SK-N-SH (cell line): ENCODE measurements at regions not wholly inside any gene's neighbourhood (a gene's known extent, or its start where the extent isn't known, plus 50 kb on each side); places are given as distances from the start of the nearest gene placed in this dataset.

Source experiments
- CTCF ChIA-PET: fragments of 300-600, 350-600 bp; formaldehyde crosslinking; extraction: SDS; loops from one replicate; lab custom pipeline; 2021; lab: Yijun Ruan, JAX
- POLR2A ChIA-PET: fragments of 350-600 bp; sonication (Branson Sonifier 250); formaldehyde crosslinking; extraction: SDS; loops from one replicate; lab custom pipeline; 2020; ENCODE audit warnings: antibody characterized with exemption, inconsistent platforms; lab: Yijun Ruan, JAX
- DNase-seq: peaks from one replicate; pipeline ENCODE4 v3.0.0; 2012
- H2AFZ ChIP-seq: fragments of 200-600 bp; sonication (generic); 2 replicates; pipeline ENCODE4 v1.8.1; 2016; ENCODE audit warnings: antibody characterized with exemption, mild to moderate bottlenecking, low read depth
- H3F3A ChIP-seq: fragments of 200-600 bp; sonication (generic); replicated peaks from 2 replicates; pipeline ENCODE3; 2016; ENCODE audit warnings: antibody characterized with exemption, mild to moderate bottlenecking; ENCODE audit not compliant: insufficient read depth
- H3K27ac ChIP-seq, 2 experiments: fragments of 200-500 bp in 1 of 2; fragments of 200-600 bp in 1 of 2; sonication (Bioruptor generic) in 1 of 2; sonication (generic), shearing (Covaris generic) in 1 of 2; 2 replicates each; pipeline versions ENCODE4 v1.5.1 to v1.6.1; 2014 to 2016; ENCODE audit warnings: low read depth in 2 of 2, inconsistent platforms in 1 of 2, low read length in 1 of 2, mild to moderate bottlenecking in 1 of 2, mixed read lengths in 1 of 2
- H3K27me3 ChIP-seq: fragments of 200-600 bp; sonication (generic), shearing (Covaris generic); 2 replicates; pipeline ENCODE4 v1.6.1; 2016; ENCODE audit warnings: mixed run types; ENCODE audit not compliant: insufficient read depth
- H3K36me3 ChIP-seq, 2 experiments: fragments of 200-500 bp in 1 of 2; fragments of 200-600 bp in 1 of 2; sonication (Bioruptor generic) in 1 of 2; sonication (generic) in 1 of 2; replicated peaks in 1 of 2; 2 replicates each; pipeline versions ENCODE3 to v1.5.1; 2014 to 2016; ENCODE audit warnings: low read length in 1 of 2, mild to moderate bottlenecking in 1 of 2; ENCODE audit not compliant: insufficient read depth in 2 of 2, control insufficient read depth in 1 of 2
- H3K4me1 ChIP-seq, 2 experiments: fragments of 200-500 bp in 1 of 2; fragments of 200-600 bp in 1 of 2; sonication (Bioruptor generic) in 1 of 2; sonication (generic), shearing (Covaris generic) in 1 of 2; 2 replicates each; pipeline versions ENCODE4 v1.5.1 to v1.6.1; 2014 to 2016; ENCODE audit warnings: low read depth in 1 of 2, low read length in 1 of 2, mixed run types in 1 of 2; ENCODE audit not compliant: insufficient read depth in 2 of 2, control insufficient read depth in 1 of 2
- H3K4me2 ChIP-seq: fragments of 200-600 bp; sonication (generic), shearing (Covaris generic); 2 replicates; pipeline ENCODE4 v1.6.1; 2017; ENCODE audit warnings: mixed run types
- H3K4me3 ChIP-seq, 2 experiments: fragments of 200-500 bp in 1 of 2; fragments of 200-600 bp in 1 of 2; sonication (Bioruptor generic) in 1 of 2; sonication (generic), shearing (Covaris generic) in 1 of 2; 2 replicates each; pipeline versions ENCODE4 v1.5.1 to v1.8.1; 2014 to 2016; ENCODE audit warnings: low read depth in 2 of 2, inconsistent platforms in 1 of 2, low read length in 1 of 2, mild to moderate bottlenecking in 1 of 2, mixed read lengths in 1 of 2, moderate library complexity in 1 of 2
- H3K79me2 ChIP-seq: fragments of 200-600 bp; sonication (generic); 2 replicates; pipeline ENCODE4 v1.8.1; 2017; ENCODE audit warnings: mild to moderate bottlenecking; ENCODE audit not compliant: insufficient read depth
- H3K9ac ChIP-seq: fragments of 200-600 bp; sonication (generic); 2 replicates; pipeline ENCODE4 v1.6.1; 2017; ENCODE audit warnings: mixed run types
- H3K9me2 ChIP-seq: fragments of 200-600 bp; sonication (generic); 2 replicates; pipeline ENCODE4 v1.6.1; 2017; ENCODE audit warnings: mixed run types
- H3K9me3 ChIP-seq: fragments of 200-600 bp; sonication (generic); 2 replicates; pipeline ENCODE4 v1.6.1; 2017; ENCODE audit warnings: mixed run types, mild to moderate bottlenecking, moderate library complexity
- H4K20me1 ChIP-seq: fragments of 200-600 bp; sonication (generic); 2 replicates; pipeline ENCODE4 v1.6.1; 2017; ENCODE audit warnings: mild to moderate bottlenecking, mixed run types; ENCODE audit not compliant: insufficient read depth
- EP300 ChIP-seq, 2 experiments: IDR thresholded peaks; 2 replicates each; pipeline versions ENCODE4 v1.4.0 to v1.6.1; 2012; ENCODE audit warnings: borderline replicate concordance in 1 of 2, low read depth in 1 of 2, low read length in 1 of 2
- FOSL2 ChIP-seq: IDR thresholded peaks from 2 replicates; pipeline ENCODE4 v1.4.0; 2012; ENCODE audit warnings: low read depth, mild to moderate bottlenecking, moderate library complexity, borderline replicate concordance
- FOXJ3 ChIP-seq: sonication (generic); formaldehyde crosslinking; IDR thresholded peaks from 2 replicates; pipeline ENCODE4 v1.5.1; 2020; ENCODE audit warnings: mild to moderate bottlenecking, missing genetic modification reagents
- MAX ChIP-seq: IDR thresholded peaks from 2 replicates; pipeline ENCODE4 v1.4.0; 2012; ENCODE audit warnings: low read depth
- RCOR1 ChIP-seq: fragments of 150-350 bp; IDR thresholded peaks from 2 replicates; pipeline ENCODE4 v1.6.1; 2017; ENCODE audit warnings: antibody characterized with exemption, low read length
- RXRA ChIP-seq: IDR thresholded peaks from 2 replicates; pipeline ENCODE4 v1.4.0; 2012; ENCODE audit warnings: low read depth, mild to moderate bottlenecking, borderline replicate concordance
- SMC3 ChIP-seq: IDR thresholded peaks from 2 replicates; pipeline ENCODE4 v1.6.1; 2012; ENCODE audit warnings: low read depth, low read length, improper control_type of control experiment
- TAF1 ChIP-seq: IDR thresholded peaks from 2 replicates; pipeline ENCODE4 v1.6.1; 2012; ENCODE audit warnings: low read depth, mild to moderate bottlenecking, low read length, moderate library complexity, borderline replicate concordance
- TCF12 ChIP-seq: IDR thresholded peaks from 2 replicates; pipeline ENCODE4 v1.4.0; 2012
- TEAD4 ChIP-seq: IDR thresholded peaks from 2 replicates; pipeline ENCODE4 v1.4.0; 2012; ENCODE audit warnings: mild to moderate bottlenecking, borderline replicate concordance; ENCODE audit not compliant: insufficient read depth
- WGBS: methylation state at CpG from one replicate; pipeline ENCODE4 v1.1.6; 2017; ENCODE audit warnings: low lambda C conversion rate; 5-methylcytosine and 5-hydroxymethylcytosine counted together
- TF ChIP-seq, protein P1 (sequence below): IDR thresholded peaks from 2 replicates; pipeline ENCODE4 v1.6.1; 2012; ENCODE audit warnings: mild to moderate bottlenecking, low read depth, low read length, moderate library complexity
- TF ChIP-seq, protein P2 (sequence below): IDR thresholded peaks from 2 replicates; pipeline ENCODE4 v1.4.0; 2012; ENCODE audit warnings: low read depth, borderline replicate concordance

DNA sequence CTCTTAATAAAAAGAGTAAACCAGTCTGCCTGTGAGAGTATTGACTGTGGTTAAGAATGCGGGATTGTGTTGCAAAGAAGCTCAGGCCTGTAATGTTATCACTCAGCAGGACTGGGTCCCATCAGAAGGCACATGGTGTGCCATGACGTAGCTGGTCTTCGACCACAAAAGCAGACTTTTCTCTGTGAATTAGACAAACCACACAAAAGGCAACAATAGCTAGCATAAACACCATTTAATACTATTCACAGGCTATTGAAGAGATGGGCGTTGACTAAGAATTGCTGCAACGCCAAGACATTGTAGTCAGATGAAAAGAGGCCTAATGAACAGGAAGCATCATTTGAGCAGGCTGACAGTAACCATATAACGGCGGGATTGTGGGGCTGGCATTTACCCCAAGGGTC, 235.6 kb upstream of the SOX21 start:
- no peak overlapping the region for H3K4me3 ChIP-seq
- H4K20me1 ChIP-seq, result no peaks in the 10 kb centered on the region
- no peaks in the 10 kb centered on the region; the same call in 1 of the 2 replicates for H3K27me3 ChIP-seq
- ChIA-PET POLR2A (no interaction called here), CTCF (interaction anchor here (0.8 to 1.9 kb wide), 3 partner anchors 12 to 328 kb away, joined by 3 to 7 read pairs (median 3); no protein-coding TSS in a partner anchor)
- no peak for DNase-seq
- no peaks in the 10 kb centered on the region for H3K4me1 ChIP-seq
- H3F3A ChIP-seq, result no peaks in the 10 kb centered on the region
- no peak overlapping the region for H3K4me2 ChIP-seq
- 70% methylated on average over 7 of the region's 7 CpGs for WGBS
- H3K9me2 ChIP-seq, result no peaks in the 10 kb centered on the region
- no peaks in the 10 kb centered on the region for H3K36me3 ChIP-seq
- H2AFZ ChIP-seq, result no peak overlapping the region
- H3K9me3 ChIP-seq, result no peaks in the 10 kb centered on the region
- no peaks in the 10 kb centered on the region for H3K79me2 ChIP-seq
- H3K9ac ChIP-seq, result no peak overlapping the region
- no peak overlapping the region for H3K27ac ChIP-seq
- TF ChIP-seq, protein P1, sequence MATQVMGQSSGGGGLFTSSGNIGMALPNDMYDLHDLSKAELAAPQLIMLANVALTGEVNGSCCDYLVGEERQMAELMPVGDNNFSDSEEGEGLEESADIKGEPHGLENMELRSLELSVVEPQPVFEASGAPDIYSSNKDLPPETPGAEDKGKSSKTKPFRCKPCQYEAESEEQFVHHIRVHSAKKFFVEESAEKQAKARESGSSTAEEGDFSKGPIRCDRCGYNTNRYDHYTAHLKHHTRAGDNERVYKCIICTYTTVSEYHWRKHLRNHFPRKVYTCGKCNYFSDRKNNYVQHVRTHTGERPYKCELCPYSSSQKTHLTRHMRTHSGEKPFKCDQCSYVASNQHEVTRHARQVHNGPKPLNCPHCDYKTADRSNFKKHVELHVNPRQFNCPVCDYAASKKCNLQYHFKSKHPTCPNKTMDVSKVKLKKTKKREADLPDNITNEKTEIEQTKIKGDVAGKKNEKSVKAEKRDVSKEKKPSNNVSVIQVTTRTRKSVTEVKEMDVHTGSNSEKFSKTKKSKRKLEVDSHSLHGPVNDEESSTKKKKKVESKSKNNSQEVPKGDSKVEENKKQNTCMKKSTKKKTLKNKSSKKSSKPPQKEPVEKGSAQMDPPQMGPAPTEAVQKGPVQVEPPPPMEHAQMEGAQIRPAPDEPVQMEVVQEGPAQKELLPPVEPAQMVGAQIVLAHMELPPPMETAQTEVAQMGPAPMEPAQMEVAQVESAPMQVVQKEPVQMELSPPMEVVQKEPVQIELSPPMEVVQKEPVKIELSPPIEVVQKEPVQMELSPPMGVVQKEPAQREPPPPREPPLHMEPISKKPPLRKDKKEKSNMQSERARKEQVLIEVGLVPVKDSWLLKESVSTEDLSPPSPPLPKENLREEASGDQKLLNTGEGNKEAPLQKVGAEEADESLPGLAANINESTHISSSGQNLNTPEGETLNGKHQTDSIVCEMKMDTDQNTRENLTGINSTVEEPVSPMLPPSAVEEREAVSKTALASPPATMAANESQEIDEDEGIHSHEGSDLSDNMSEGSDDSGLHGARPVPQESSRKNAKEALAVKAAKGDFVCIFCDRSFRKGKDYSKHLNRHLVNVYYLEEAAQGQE, result no peak
- TF ChIP-seq SMC3 (no peak), RCOR1 (no peak), EP300 (IDR thresholded peaks at IDR 0.05; ENCODE audit: borderline replicate concordance in 1 of 2, low read depth in 1 of 2, low read length in 1 of 2) (no peak), TEAD4 (no peak), TAF1 (no peak), MAX (no peak), FOXJ3 (CRISPR knock-in tag) (no peak), TCF12 (no peak), RXRA (no peak)

- no peak for DNase-seq
- Histone ChIP-seq H4K20me1 (no peaks in the 10 kb centered on the region), H3K9ac (no peak overlapping the region), H3K27ac (no peak overlapping the region), H3K27me3 (no peaks in the 10 kb centered on the region; the same call in 1 of the 2 replicates), H3K36me3 (no peaks in the 10 kb centered on the region), H3K9me2 (no peaks in the 10 kb centered on the region), H3K4me2 (no peak overlapping the region), H3F3A (no peaks in the 10 kb centered on the region), H3K4me1 (no peaks in the 10 kb centered on the region), H3K4me3 (no peak overlapping the region), H3K79me2 (no peaks in the 10 kb centered on the region), H3K9me3 (no peaks in the 10 kb centered on the region), H2AFZ (no peak overlapping the region)
- ChIA-PET POLR2A (no interaction called here), CTCF (interaction anchor here (1.6 to 1.9 kb wide), 2 partner anchors 13 to 327 kb away, joined by 3 to 7 read pairs; no protein-coding TSS in a partner anchor)
- TF ChIP-seq SMC3 (no peak), TCF12 (no peak), FOSL2 (no peak)
- TF ChIP-seq, protein P2, sequence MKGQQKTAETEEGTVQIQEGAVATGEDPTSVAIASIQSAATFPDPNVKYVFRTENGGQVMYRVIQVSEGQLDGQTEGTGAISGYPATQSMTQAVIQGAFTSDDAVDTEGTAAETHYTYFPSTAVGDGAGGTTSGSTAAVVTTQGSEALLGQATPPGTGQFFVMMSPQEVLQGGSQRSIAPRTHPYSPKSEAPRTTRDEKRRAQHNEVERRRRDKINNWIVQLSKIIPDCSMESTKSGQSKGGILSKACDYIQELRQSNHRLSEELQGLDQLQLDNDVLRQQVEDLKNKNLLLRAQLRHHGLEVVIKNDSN, result no peak
- 42% methylated on average over 5 of the region's 5 CpGs for WGBS
These were observed 235.0 kb upstream of the SOX21 start for GRCh38 chr13:94947392-94947791.
